ENCODE measurements at regions not wholly inside any gene's neighbourhood (a gene's known extent, or its start where the extent isn't known, plus 50 kb on each side); places are given as distances from the start of the nearest gene placed in this dataset.
A peak's percentile ranks its signal among the peaks of the same experiment; 100 is the strongest.

GRCh38 chr1:59115865-59116264 lies 181.0 kb upstream of the FGGY start:
- no peak for DNase-seq (ENCODE audit: low read depth)

GRCh38 chr1:59116920-59117542 lies 179.9 kb upstream of the FGGY start:
- DNase-seq (ENCODE audit: low read depth), result peak; percentile 86

GRCh38 chr1:59122527-59122926 lies 174.4 kb upstream of the FGGY start:
- DNase-seq (ENCODE audit: low read depth), result no peak

- no peak for DNase-seq (ENCODE audit: low read depth)
Observed at GRCh38 chr1:59123081-59123681, 173.7 kb upstream of the FGGY start.

- no peak for DNase-seq (ENCODE audit: low read depth)
Observed at GRCh38 chr1:59124166-59124565, 172.7 kb upstream of the FGGY start.

- no peak for DNase-seq (ENCODE audit: low read depth)
Observed at GRCh38 chr1:59125154-59125553, 171.7 kb upstream of the FGGY start.

- no peak for DNase-seq (ENCODE audit: low read depth)
Observed at GRCh38 chr1:59125676-59126320, 171.1 kb upstream of the FGGY start.

- DNase-seq (ENCODE audit: low read depth), result no peak
Observed at GRCh38 chr1:59126366-59126765, 170.5 kb upstream of the FGGY start.

GRCh38 chr1:59128239-59128736 lies 168.6 kb upstream of the FGGY start:
- peak; percentile 64 for DNase-seq (ENCODE audit: low read depth)

- DNase-seq (ENCODE audit: low read depth), result peak; percentile 72
Observed at GRCh38 chr1:59128784-59129227, 168.1 kb upstream of the FGGY start.

GRCh38 chr1:59132295-59132694 lies 164.6 kb upstream of the FGGY start:
- DNase-seq (ENCODE audit: low read depth), result no peak

GRCh38 chr1:59133997-59134396 lies 162.9 kb upstream of the FGGY start:
- no peak for DNase-seq (ENCODE audit: low read depth)

GRCh38 chr1:59135761-59136255 lies 161.1 kb upstream of the FGGY start:
- no peak for DNase-seq (ENCODE audit: low read depth)

GRCh38 chr1:59136541-59137275 lies 160.2 kb upstream of the FGGY start:
- DNase-seq (ENCODE audit: low read depth), result peak; percentile 87

GRCh38 chr1:59137276-59137615 lies 159.6 kb upstream of the FGGY start:
- no peak for DNase-seq (ENCODE audit: low read depth)

GRCh38 chr1:59137968-59138367 lies 158.9 kb upstream of the FGGY start:
- DNase-seq (ENCODE audit: low read depth), result no peak

- no peak for DNase-seq (ENCODE audit: low read depth)
Observed at GRCh38 chr1:59138402-59138801, 158.5 kb upstream of the FGGY start.

GRCh38 chr1:59139396-59139795 lies 157.5 kb upstream of the FGGY start:
- DNase-seq (ENCODE audit: low read depth), result peak; percentile 59

GRCh38 chr1:59141267-59141863 lies 155.5 kb upstream of the FGGY start:
- DNase-seq (ENCODE audit: low read depth), result no peak

- no peak for DNase-seq (ENCODE audit: low read depth)
Observed at GRCh38 chr1:59142311-59143132, 154.4 kb upstream of the FGGY start.

- DNase-seq (ENCODE audit: low read depth), result peak; percentile 96
Observed at GRCh38 chr1:59143133-59143487, 153.8 kb upstream of the FGGY start.
